Ishikawa (cell line): ENCODE measurements at regions not wholly inside any gene's neighbourhood (a gene's known extent, or its start where the extent isn't known, plus 50 kb on each side); places are given as distances from the start of the nearest gene placed in this dataset.

ENCODE experiments used
- CEBPB ChIP-seq: IDR thresholded peaks from 2 replicates; pipeline ENCODE4 v1.6.1; 2012
- CREB1 ChIP-seq: IDR thresholded peaks from 2 replicates; pipeline ENCODE4 v1.6.1; 2012; ENCODE audit warnings: low read depth
- EGR1 ChIP-seq: IDR thresholded peaks from 2 replicates; pipeline ENCODE4 v1.6.1; 2012
- EP300 ChIP-seq: IDR thresholded peaks from 2 replicates; pipeline ENCODE4 v1.6.1; 2012; ENCODE audit warnings: borderline replicate concordance
- RAD21 ChIP-seq: IDR thresholded peaks from 2 replicates; pipeline ENCODE4 v1.6.1; 2012; ENCODE audit warnings: low read depth
- TAF1 ChIP-seq: IDR thresholded peaks from 2 replicates; pipeline ENCODE4 v1.6.1; 2012; ENCODE audit warnings: low read depth, mild to moderate bottlenecking
- TCF12 ChIP-seq: IDR thresholded peaks from 2 replicates; pipeline ENCODE4 v1.6.1; 2012; ENCODE audit warnings: low read depth
- YY1 ChIP-seq: IDR thresholded peaks from 2 replicates; pipeline ENCODE4 v1.6.1; 2012; ENCODE audit warnings: low read depth
- ZBTB7A ChIP-seq: IDR thresholded peaks from 2 replicates; pipeline ENCODE4 v1.6.1; 2012; ENCODE audit warnings: low read depth
- TF ChIP-seq, protein P1 (sequence below): IDR thresholded peaks from 2 replicates; pipeline ENCODE4 v1.6.1; 2012; ENCODE audit warnings: low read depth, mild to moderate bottlenecking
- TF ChIP-seq, protein P2 (sequence below): IDR thresholded peaks from 2 replicates; pipeline ENCODE4 v1.6.1; 2012

DNA sequence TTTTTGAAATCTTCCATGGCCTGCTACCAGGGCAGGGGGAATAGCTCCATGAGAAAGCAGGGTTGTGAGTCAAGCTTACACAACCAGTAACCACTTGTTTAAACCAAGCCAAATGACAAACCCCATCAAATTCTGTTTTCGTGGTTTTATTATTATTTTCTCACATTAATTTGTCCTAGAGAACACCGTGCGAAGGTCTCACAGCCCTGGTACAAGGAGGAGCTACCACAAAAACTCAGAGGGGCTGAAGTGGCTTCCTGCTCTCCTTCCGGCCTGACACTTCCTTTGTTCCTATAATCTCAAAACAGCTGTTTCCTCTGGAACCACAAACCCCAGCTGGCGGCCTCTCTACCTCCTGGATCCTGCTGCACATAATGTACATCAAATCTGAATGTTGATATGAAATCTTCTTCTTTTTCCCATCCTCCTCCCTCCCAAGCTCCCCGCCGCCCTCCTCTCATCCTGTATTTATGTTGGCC, 375.9 kb downstream of the MCTP2 start:
- TF ChIP-seq TAF1 = no peak
- TF ChIP-seq EP300 = no peak
- TF ChIP-seq TCF12 = no peak
- no peak for TF ChIP-seq YY1
- no peak for TF ChIP-seq ZBTB7A
- TF ChIP-seq, protein P1, sequence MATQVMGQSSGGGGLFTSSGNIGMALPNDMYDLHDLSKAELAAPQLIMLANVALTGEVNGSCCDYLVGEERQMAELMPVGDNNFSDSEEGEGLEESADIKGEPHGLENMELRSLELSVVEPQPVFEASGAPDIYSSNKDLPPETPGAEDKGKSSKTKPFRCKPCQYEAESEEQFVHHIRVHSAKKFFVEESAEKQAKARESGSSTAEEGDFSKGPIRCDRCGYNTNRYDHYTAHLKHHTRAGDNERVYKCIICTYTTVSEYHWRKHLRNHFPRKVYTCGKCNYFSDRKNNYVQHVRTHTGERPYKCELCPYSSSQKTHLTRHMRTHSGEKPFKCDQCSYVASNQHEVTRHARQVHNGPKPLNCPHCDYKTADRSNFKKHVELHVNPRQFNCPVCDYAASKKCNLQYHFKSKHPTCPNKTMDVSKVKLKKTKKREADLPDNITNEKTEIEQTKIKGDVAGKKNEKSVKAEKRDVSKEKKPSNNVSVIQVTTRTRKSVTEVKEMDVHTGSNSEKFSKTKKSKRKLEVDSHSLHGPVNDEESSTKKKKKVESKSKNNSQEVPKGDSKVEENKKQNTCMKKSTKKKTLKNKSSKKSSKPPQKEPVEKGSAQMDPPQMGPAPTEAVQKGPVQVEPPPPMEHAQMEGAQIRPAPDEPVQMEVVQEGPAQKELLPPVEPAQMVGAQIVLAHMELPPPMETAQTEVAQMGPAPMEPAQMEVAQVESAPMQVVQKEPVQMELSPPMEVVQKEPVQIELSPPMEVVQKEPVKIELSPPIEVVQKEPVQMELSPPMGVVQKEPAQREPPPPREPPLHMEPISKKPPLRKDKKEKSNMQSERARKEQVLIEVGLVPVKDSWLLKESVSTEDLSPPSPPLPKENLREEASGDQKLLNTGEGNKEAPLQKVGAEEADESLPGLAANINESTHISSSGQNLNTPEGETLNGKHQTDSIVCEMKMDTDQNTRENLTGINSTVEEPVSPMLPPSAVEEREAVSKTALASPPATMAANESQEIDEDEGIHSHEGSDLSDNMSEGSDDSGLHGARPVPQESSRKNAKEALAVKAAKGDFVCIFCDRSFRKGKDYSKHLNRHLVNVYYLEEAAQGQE = no peak
- no peak for TF ChIP-seq RAD21
- TF ChIP-seq CREB1 = no peak
- TF ChIP-seq CEBPB = no peak
- TF ChIP-seq EGR1 = no peak
- TF ChIP-seq, protein P2, sequence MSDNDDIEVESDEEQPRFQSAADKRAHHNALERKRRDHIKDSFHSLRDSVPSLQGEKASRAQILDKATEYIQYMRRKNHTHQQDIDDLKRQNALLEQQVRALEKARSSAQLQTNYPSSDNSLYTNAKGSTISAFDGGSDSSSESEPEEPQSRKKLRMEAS = no peak
